ENCODE measurements at regions not wholly inside any gene's neighbourhood (a gene's known extent, or its start where the extent isn't known, plus 50 kb on each side); places are given as distances from the start of the nearest gene placed in this dataset.
"Not testable (repeated sequence)": the region's sequence is repeated elsewhere in the genome, so short reads cannot be mapped to it uniquely, and the experiment has no call there.

DNA sequence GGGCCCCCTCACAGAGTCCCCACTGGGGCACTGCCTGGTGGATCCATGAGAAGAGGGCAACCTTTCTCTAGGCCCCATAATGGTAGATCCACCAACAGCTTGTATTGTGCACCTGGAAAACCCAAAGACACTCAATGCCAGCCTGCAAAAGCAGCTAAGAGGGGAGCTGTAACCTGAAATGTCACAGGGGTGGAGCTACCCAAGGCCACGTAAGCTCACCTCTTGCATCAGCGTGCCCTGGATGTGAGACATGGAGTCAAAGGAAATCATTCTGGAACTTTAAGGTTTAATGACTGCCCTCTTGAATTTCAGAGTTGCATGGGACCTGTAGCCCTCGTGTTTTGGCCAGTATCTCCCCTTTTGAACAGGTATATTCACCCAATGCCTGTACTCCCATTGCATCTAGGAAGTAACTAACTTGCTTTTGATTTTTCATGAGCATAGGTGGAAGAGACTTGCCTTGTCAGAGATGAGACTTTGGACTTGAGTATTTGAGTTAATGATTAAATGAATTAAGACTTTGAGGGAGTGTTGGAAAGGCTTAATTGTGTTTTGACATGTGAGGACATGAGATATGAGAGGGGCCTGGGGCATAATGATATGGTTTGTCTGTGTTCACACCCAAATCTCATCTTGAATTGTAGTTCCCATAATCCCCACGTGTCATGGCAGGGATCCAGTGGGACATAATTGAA, 900.9 kb upstream of the ROBO1 start:
- no peak for DNase-seq (ENCODE audit: low read depth in 4 of 4, low spot score in 3 of 4)

DNA sequence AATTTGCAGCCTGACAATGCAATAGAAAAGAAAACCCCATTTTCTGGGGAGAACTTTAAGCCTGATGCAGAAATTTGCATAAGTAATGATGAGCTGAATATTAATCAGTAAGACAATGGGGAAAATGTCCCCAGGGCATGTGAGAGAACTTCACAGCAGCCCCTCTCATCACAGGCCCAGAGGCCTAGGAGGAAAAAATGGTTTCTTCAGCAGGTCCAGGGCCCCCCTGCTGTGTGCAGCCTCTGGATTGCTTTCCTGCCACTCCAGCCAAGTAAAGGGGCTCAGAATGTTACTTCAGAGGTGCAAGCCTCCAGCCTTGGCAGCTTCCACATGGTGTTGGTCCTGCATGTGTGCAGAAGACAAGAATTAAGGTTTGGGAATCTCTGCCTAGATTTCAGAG, 900.3 kb upstream of the ROBO1 start:
- no peak for DNase-seq (ENCODE audit: low read depth in 4 of 4, low spot score in 3 of 4)

DNA sequence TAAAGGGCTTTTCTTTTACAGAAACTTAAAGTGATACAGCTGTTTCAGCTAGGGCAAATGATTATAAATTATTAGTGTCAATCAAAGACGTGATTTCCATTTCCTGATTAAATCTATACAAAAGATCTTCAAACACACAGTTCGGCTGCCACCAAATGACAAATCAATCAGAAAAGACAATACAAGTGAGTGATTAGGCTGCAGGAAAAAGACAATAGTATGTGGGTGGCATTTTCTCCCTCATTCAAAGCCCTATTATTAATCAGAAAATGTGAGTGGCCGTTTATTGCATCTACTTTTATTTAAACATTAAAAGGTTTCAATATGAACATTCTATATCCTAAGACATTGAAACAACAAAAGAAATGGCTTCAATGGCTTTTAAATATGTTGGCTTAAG, 895.6 kb upstream of the ROBO1 start:
- DNase-seq (ENCODE audit: low read depth in 4 of 4, low spot score in 3 of 4) = no peak

DNA sequence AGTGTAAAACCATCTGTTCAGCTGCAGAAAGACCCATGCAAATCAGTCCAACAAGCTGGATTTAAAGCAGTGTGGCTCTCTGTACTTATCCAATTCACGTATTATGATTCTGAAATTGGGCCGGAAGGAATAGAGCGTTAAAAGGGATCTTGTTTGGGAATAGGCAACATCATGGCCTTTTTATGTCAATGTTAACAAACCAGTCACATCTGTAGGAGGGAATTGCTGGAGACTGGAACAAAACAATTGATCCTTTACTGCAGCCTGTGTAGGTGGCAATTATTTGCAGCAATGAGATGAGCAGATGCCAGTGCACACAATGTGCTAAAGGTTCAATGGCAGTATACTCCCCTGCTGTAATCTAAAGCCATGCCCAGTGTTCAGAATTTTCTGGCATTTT, 887.4 kb upstream of the ROBO1 start:
- no peak for DNase-seq (ENCODE audit: low read depth in 4 of 4, low spot score in 3 of 4)

DNA sequence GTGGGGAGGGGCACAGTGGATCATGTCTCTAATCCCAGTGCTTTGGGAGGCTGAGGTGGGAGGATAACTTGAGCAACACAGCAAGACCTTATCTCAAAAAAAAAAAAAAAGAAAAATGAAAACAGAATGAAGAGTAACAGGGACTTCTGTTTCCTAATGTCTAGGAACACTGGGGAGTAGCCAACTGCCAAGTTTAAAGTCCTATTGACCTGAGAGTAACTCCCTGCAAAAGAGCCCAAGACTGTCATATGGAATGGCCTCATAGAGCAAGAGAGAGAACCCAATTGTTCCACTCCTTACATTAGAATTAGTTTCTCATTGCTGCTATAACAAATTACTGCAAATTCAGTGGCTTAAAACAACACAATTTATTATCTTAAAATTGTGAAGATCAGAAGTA, 881.4 kb upstream of the ROBO1 start:
- DNase-seq (ENCODE audit: low read depth in 4 of 4, low spot score in 3 of 4) = no peak

DNA sequence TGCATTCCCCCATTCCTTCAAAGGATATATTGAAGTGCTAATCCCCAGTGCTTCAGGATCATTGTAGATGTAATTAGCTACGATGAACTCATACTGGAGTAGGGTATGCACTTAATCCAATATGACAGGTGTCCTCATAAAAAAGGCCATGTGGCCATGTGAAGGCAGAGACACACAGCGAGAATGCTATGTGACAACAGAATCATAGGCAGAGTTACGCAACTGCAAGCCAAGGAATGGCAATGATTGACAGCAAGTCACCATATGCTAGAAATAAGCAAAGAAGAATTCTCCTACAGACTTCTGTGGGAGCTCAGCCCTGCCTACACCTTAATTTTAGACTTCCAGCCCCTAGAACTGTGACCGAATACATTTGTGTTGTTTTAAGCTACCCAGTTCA, 875.6 kb upstream of the ROBO1 start:
- DNase-seq (ENCODE audit: low read depth in 4 of 4, low spot score in 3 of 4) = no peak

DNA sequence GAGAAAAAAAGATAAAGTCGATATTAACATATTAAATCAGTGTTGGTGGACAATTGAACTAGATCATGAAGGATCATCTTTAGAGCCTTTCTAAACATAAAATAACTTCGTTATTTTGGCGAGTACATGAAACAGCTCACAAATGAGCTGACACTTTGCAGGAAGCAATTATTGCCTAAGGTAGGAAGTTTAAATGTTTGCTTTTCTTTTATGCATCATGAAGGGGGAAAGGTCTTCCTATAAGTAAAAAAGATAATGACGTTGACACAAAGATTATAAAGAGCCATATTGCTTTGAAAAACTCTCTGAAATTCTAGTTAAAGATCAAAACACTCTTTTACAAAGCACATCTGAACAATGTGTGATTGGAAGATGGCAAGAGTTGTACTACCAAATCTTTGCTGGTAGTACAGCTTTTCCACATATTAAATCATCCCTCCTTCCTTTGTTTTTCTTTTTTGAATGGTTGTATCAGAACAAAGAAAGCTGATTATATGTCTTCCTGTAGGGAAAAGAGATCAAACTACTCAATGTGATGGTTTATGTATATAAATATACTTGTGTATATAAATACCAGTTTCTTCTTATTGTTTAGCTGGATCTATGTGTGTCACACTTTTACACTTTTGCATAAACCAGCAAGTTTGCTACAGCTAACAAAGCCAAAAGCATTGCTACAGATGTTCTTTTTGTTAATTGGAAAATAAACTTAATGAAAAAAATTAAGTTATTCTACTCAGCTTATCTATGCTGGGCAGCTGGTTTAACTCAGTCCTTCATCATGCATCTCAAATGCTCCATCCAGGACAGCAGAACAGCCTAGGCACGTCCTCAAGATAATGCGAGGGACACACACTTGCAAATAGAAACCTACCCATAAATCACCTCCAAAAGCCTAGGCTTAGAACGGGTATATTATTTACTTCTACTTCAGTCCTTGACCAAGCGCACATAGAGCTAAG, 850.8 kb upstream of the ROBO1 start:
- no peak for DNase-seq (ENCODE audit: low read depth in 4 of 4, low spot score in 3 of 4)

DNA sequence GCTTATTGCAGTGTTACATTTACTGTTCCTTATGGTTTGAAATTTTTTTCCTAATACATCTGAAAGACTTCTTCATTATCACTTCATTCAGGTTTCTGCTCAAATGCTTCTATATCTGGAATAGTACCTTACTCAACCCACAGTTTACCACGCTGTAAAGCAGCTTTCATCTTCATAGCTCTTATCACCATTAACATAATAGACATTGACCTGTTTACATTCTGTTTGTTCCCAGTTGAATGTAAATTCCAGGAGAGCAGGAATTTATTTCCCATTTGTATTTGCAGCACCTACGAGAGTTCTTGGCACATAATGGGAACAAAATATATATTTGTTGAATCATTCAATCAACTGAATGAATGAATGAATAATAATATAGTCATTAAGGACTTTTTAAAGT, 844.6 kb upstream of the ROBO1 start:
- DNase-seq (ENCODE audit: low read depth in 4 of 4, low spot score in 3 of 4) = no peak

DNA sequence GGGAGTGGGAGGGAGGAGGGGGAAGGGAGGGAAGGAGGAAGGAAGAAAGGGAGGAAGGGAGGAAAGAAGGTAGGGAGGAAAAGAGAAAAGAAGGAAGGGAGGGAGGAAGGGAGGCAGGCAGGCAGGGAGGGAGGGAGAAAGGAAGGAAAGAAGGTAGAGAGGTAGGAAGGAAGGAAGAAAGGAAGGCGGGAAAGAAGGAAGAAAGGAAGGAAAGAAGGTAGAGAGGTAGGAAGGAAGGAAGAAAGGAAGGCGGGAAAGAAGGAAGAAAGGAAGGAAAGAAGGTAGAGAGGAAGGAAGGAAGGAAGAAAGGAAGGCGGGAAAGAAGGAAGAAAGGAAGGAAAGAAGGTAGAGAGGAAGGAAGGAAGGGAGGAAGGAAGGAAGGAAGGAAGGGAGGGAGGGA, 840.3 kb upstream of the ROBO1 start:
- not testable (repeated sequence) for DNase-seq (ENCODE audit: low read depth in 4 of 4, low spot score in 3 of 4)

DNA sequence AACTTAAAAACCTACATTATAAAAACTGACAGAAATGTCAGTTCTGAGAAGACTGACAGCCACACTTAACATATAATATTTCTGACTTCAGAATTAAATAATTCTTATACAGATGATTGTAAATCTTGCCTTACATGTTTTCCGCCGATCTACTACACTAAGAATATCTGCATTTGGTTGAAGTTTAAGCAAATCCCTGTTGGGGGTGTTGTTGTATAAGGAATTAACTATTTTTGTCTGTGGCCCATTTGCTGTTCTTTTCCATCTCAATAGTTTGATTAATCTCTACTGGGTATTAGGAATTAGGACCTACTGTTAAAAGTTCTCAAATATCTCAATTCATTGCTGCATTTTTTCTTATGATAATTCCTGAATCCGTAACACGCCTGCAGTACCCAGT, 838.3 kb upstream of the ROBO1 start:
- no peak for DNase-seq (ENCODE audit: low read depth in 4 of 4, low spot score in 3 of 4)

DNA sequence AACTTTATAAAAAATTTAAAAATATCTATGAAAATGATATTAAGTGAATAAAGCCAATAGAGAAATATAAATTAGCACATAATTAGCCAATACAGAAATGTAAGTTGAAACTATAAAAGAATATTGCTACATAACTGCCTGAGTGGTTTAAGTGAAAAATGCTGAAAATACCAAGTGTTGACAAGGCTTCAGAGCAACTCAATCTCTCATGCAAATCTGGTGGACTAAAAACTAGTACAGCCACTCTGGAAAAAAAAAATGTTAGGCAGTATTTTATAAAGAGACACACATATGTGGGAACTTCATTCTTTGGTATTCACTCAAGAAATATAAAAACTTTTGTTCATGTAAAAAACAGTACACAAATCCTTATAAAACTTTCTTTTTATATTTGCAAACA, 833.7 kb upstream of the ROBO1 start:
- no peak for DNase-seq (ENCODE audit: low read depth in 4 of 4, low spot score in 3 of 4)

DNA sequence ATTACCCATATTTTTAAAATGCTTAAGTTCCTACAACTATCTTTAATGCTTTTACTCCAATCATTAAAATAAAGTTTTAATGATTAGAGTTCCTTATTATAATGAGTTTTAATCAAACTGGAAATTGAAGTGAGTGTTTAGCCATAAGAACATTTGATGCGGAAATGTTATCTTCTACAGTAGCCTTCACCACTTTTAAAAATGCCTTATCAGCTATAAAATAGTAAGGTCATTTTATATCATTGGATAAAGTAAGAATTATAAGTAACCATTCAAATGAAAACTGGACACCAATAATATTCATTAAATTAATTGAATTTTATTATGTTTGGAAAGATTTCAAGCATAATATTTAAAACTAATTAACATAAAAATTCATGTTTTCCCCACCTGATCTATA, 825.0 kb upstream of the ROBO1 start:
- no peak for DNase-seq (ENCODE audit: low read depth in 4 of 4, low spot score in 3 of 4)

DNA sequence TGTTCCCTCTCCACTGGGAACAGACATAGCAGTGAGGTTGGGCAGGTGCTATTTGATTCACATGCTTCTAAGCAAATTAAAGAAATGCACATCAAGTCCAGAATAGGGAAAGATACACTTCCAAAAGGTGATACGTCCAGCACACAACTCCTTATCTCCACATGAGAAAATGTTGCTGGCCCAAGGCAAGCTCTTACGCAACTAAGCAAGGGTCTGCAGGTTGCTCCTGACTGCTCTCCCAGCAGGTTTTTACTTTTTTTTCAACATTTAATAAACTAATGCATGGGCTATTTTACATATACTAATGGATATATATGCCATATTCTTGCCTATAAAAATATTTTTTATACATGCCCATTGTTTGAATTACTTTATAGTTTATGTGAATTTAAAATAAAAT, 818.5 kb upstream of the ROBO1 start:
- no peak for DNase-seq (ENCODE audit: low read depth in 4 of 4, low spot score in 3 of 4)

DNA sequence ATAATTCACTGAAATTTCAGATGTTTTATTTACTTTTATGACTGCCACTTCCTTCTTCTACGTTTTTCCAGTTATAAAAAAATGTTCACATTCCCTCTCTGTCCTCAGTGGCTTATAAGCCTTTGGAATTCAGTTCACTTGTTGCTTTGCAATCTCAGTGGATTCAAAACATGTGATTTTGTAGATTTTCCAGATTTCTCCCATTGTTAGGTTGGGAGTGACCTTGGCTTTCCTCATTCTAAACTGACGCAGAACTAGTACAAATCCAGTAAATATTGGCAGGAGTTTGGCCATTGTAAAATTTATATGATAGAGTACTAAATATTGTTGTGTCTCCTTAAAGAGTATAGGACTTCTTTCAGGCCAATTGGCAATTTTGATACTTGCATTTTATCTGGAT, 812.3 kb upstream of the ROBO1 start:
- no peak for DNase-seq (ENCODE audit: low read depth in 4 of 4, low spot score in 3 of 4)

DNA sequence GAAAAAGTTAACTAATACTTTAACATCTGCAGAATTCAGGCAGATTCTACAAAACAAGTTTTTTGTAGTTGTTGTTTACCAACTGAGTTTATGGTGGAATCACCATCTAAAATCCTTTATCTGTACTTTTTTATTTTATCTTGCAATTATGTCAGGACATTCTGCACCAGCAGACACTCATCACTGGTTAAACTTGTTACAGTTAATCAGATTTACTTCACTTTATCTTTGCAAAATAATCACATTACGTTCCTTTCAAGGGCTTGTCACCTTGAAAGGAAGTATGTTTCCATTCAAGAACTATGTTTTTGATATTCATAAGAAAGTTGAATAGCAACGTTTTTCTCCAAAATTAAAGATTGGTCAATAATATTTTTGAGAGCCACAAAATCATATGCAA, 796.6 kb upstream of the ROBO1 start:
- no peak for DNase-seq (ENCODE audit: low read depth in 4 of 4, low spot score in 3 of 4)

DNA sequence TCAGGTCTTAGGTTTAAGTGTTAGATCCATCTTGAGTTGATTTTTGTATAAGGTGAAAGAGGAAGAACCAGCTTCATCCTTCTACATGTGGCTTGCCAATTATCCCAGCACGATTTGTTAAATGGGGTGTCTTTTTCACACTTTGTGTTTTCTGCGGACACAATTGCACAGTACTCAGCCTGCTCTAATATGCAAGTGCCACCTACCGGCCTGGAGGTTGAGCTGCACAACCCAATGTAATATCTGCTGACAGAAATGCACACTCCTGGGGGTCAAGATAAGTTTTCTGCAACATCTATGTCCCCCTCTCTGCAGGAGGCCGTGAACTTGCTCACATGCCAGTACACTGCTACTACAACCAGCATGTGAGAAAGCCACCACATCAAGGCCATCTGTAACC, 791.9 kb upstream of the ROBO1 start:
- DNase-seq (ENCODE audit: low read depth in 4 of 4, low spot score in 3 of 4) = no peak

DNA sequence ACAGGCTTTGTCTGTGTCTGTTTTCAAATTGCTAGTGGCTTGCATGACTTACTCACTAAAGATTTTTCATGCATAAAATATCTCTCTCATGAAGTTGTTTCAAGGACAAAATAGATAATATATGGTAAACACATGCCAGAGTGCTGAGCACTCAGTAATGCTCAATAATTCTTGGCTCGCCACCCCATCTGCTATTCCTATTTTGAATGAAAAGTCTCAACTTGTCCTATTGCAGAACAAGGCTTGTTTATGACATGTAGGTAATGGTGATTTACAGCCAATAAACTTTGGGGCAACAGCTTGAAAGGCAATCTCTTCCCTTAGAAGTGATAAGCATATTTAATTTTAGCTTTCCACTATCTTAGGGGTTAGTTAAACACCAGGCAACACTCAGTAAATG, 789.0 kb upstream of the ROBO1 start:
- DNase-seq (ENCODE audit: low read depth in 4 of 4, low spot score in 3 of 4) = no peak

DNA sequence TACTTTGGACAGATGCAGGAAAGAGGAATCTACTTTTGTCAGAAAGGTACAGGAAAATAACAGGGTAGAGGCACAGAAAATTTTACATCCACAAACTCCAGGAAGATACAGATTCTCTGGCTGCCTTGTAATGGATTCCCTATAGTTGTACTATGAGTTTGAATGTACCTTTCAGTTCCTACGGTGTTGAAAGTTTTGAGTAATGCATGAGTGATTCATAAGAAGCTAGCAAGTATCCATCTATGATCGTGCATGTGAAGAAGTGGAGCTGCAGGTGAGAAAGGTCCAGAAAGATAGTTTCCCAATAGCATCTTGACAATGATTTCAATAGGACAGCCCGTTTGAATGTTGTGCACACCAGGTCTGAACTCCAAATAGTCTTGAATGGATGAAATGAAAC, 786.5 kb upstream of the ROBO1 start:
- DNase-seq (ENCODE audit: low read depth in 4 of 4, low spot score in 3 of 4) = no peak

DNA sequence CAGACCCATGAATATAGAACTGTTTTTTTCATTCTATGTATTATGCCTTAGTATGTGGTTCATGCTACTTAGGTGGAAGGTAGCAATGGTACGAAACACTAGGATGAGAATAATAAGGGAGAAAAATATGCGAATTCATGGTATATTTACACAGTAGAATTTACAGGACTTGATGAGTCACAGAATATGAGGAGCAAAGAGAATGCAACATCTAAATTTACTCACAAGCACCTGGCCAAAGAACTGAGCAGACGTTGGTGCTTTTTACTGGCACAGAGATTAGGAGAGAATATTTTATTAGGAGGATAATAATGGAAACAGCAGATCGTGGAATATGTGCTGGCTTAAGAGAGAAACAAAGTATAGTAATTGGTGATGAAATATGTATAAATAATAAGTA, 785.4 kb upstream of the ROBO1 start:
- DNase-seq (ENCODE audit: low read depth in 4 of 4, low spot score in 3 of 4) = no peak

DNA sequence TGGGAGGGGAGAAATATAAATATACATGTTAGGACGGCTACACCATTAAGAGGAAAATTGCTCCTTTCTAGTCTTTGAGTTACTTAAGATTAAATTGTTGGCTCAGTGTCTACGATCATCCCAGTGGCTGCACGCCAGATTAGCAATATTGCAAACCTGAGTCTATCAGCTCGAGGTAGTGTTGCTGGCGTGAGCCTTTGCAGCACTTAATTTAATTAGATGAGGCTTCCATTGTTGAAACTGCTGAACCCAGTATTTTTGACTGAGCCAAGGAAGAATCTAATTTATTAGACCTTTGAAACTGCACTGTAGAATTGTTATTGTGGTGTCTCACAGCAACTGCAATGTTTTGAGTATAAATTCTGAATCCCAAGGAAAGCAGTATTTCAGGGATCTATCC, 782.4 kb upstream of the ROBO1 start:
- no peak for DNase-seq (ENCODE audit: low read depth in 4 of 4, low spot score in 3 of 4)

DNA sequence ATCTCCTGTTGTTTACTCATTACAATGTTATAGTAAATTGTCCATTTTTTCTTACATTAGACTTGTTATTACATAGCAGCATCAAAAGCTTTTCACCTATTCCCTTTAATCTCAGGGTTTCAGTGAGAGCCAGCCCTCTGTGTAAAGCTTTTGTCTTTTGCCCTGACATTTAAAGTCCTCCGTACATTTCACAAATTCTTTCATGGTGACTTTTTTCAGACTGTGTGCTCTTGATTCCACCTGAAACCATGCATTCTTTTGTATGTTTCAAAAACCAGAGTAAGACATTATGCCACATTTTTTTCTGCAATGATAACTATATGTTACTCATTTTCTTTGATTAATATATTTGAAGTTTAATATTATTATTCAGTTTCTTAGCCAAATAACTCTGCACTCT, 781.4 kb upstream of the ROBO1 start:
- no peak for DNase-seq (ENCODE audit: low read depth in 4 of 4, low spot score in 3 of 4)

DNA sequence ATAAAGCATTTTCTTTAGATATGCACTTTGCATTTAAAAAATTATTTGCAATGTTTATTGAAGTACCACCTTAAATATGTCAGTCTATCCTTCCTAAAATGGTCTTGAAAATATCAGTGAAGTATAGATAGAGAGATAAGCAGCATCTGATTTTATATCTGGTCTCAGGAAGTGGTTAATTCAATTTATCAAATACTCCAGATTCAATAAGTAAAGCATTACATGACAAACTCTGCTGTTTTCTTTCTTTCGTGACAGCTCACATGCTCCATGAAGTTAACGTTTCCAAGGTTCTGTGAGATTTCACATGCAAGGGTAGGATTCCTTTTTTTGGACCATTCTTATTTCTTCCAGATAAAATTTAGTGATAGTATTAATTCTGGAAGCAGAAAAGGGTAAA, 775.4 kb upstream of the ROBO1 start:
- DNase-seq (ENCODE audit: low read depth in 4 of 4, low spot score in 3 of 4) = no peak

Measured in left renal pelvis (tissue), 4 donors.